ENCODE measurements at regions not wholly inside any gene's neighbourhood (a gene's known extent, or its start where the extent isn't known, plus 50 kb on each side); places are given as distances from the start of the nearest gene placed in this dataset.

DNA sequence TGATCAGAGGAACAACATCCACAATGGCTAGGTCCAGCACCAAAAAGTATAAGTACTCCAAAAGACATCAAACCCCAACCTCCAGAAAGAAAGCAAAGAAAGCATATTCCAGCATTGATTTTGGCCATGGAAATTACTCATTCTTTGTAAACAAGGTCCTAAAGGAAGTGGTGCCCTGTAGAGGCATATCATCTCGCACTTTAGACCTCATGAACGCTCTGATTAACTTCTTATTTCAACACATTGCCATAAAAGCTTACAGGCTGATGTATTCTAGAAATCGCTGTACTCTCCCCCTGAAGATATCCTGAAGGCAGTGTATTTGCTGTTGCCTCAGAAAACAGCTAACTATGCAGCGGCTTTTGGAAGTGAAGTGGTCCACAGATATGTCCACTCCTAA lies 82.7 kb upstream of the TNPO1 start:
- TF ChIP-seq, protein P1, sequence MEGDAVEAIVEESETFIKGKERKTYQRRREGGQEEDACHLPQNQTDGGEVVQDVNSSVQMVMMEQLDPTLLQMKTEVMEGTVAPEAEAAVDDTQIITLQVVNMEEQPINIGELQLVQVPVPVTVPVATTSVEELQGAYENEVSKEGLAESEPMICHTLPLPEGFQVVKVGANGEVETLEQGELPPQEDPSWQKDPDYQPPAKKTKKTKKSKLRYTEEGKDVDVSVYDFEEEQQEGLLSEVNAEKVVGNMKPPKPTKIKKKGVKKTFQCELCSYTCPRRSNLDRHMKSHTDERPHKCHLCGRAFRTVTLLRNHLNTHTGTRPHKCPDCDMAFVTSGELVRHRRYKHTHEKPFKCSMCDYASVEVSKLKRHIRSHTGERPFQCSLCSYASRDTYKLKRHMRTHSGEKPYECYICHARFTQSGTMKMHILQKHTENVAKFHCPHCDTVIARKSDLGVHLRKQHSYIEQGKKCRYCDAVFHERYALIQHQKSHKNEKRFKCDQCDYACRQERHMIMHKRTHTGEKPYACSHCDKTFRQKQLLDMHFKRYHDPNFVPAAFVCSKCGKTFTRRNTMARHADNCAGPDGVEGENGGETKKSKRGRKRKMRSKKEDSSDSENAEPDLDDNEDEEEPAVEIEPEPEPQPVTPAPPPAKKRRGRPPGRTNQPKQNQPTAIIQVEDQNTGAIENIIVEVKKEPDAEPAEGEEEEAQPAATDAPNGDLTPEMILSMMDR (IDR thresholded peaks at IDR 0.05; ENCODE audit: low read depth, low read length) = no peak
- in situ Hi-C loops (cut with HindIII; ENCODE audit: low sequenced_read_pairs) = no loop called here
- H3K4me3 ChIP-seq (ENCODE audit: low read depth, low read length) = no peak overlapping the region
- DNase-seq (ENCODE audit: low read depth, low spot score) = no peak

DNA sequence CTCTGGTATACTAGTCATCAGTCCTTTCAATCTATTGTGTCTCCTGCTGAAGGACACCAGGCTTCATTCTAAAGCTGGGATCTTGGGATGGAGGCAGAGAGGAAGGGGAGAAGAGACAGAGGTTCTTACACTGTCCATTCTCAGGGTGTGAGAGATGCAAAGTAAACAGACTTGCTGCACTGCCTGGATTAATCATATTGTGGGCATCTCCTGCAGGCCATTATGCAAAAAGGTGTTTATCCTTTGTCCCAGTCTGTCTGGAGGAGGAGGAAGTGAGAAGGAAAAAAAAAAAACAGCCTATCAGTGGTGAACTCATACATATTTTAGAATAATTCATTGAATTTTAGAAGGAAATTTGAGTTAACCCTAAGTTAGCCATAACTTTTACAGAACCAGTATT lies 92.9 kb upstream of the TNPO1 start:
- TF ChIP-seq, protein P1 (IDR thresholded peaks at IDR 0.05; ENCODE audit: low read depth, low read length) = no peak
- in situ Hi-C loops (cut with HindIII; ENCODE audit: low sequenced_read_pairs) = no loop called here
- no peak overlapping the region for H3K4me3 ChIP-seq (ENCODE audit: low read depth, low read length)
- DNase-seq (ENCODE audit: low read depth, low spot score) = no peak

DNA sequence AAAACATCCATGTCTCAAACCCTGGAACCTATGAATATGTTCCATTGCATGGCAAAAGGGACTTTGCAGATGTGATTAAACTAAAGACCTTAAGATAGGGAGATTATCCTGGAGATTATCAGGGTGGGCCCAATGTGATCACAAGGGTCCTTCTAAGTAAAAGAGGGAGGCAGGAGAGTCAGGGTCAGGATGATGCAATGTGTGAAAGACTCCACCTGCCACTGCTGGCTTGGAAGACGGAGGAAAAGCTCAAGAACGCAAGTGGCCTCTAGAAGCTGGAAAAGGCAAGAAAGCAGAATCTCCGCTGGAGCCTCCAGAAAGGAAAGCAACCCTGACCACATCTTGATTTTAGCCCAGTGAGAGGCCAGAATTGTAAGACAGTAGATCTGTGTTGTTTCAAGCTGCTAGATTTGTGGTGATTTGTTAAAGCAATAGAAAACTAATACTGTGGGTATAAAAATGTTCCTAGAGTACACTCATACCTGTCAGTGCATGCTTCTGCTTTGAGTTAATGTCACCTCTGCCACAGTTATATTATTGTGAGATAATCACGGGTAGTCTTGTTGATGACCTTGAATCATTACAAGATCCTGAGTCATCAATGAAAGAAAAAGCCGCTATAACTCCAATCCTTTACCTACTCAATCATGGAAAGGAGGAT lies 93.5 kb upstream of the TNPO1 start:
- in situ Hi-C loops (cut with HindIII; ENCODE audit: low sequenced_read_pairs) = no loop called here
- H3K4me3 ChIP-seq (ENCODE audit: low read depth, low read length) = no peak overlapping the region
- no peak for DNase-seq (ENCODE audit: low read depth, low spot score)

DNA sequence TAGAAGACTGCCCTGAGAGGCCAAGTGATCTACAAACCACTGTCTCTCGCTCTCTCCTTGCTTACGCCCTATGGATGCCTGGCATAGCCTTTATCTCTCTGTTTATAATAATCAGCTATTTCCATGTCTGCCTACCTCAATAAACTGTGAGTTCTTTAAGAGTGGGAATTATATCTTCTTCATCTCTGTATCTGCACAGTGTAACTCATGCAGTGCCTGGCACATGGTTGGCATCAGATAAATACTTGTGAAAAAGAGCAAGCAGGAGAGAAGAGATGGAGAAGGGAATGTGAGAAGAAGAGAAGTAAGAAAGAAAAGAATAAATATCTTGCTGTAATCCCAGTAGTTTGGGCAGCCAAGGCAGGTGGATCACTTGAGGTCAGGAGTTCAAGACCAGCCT lies 94.6 kb upstream of the TNPO1 start:
- TF ChIP-seq, protein P1 (IDR thresholded peaks at IDR 0.05; ENCODE audit: low read depth, low read length) = no peak
- DNase-seq (ENCODE audit: low read depth, low spot score) = no peak
- in situ Hi-C loops (cut with HindIII; ENCODE audit: low sequenced_read_pairs) = no loop called here
- H3K4me3 ChIP-seq (ENCODE audit: low read depth, low read length) = no peak overlapping the region

More for the DNA sequence above, 93.5 kb upstream of the TNPO1 start:
- TF ChIP-seq, protein P1 (IDR thresholded peaks at IDR 0.05; ENCODE audit: low read depth, low read length) = no peak

DNA sequence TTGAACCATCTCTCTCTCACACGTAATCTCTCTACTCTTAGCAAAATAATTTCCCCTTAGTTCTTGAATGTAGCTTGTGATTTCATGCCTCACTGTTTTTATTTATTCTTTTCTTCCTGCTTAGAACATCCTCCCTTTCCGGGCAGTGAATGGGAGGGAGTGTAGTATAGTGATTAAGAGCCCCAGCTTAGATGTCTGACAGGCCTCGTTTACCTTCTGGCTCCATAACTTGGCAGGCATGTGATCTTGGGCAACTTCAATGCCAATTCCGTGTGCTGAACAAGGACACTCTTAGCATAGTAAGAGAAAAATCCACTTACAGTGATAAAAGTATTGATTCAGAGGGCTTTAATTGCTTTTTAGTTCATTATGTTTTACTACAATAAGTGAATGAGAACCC lies 96.3 kb upstream of the TNPO1 start:
- no peak overlapping the region for H3K4me3 ChIP-seq (ENCODE audit: low read depth, low read length)
- DNase-seq (ENCODE audit: low read depth, low spot score) = no peak
- TF ChIP-seq, protein P1 (IDR thresholded peaks at IDR 0.05; ENCODE audit: low read depth, low read length) = no peak
- in situ Hi-C loops (cut with HindIII; ENCODE audit: low sequenced_read_pairs) = no loop called here

DNA sequence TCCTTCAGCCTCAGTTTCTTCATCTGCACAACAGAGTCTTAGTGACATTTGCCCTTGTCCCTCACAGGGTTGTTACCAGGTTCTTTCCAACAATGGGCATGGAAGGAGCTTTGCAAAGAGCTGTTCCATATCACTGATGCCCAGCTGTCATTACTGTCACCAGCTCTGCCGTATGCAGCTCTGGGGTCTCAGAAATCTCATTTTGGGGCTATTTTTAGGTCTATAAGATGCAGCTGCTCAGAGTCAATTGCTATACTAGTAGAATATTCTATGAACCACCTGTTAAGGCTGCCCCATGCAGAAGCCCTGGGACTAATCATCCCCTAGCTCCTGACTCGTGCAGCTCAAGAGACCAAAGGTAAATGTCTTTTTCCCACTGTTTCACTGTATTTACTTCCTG lies 105.1 kb upstream of the TNPO1 start:
- H3K4me3 ChIP-seq (ENCODE audit: low read depth, low read length) = no peak overlapping the region
- no peak for DNase-seq (ENCODE audit: low read depth, low spot score)
- in situ Hi-C loops (cut with HindIII; ENCODE audit: low sequenced_read_pairs) = no loop called here
- TF ChIP-seq, protein P1 (IDR thresholded peaks at IDR 0.05; ENCODE audit: low read depth, low read length) = no peak

All from astrocyte of the spinal cord (primary cell).